Ishikawa (cell line): ENCODE measurements at regions not wholly inside any gene's neighbourhood (a gene's known extent, or its start where the extent isn't known, plus 50 kb on each side); places are given as distances from the start of the nearest gene placed in this dataset.

Experiments
- CEBPB ChIP-seq: IDR thresholded peaks from 2 replicates; pipeline ENCODE4 v1.6.1; 2012
- CREB1 ChIP-seq: IDR thresholded peaks from 2 replicates; pipeline ENCODE4 v1.6.1; 2012; ENCODE audit warnings: low read depth
- EGR1 ChIP-seq: IDR thresholded peaks from 2 replicates; pipeline ENCODE4 v1.6.1; 2012
- EP300 ChIP-seq: IDR thresholded peaks from 2 replicates; pipeline ENCODE4 v1.6.1; 2012; ENCODE audit warnings: borderline replicate concordance
- FOXM1 ChIP-seq: IDR thresholded peaks from 2 replicates; pipeline ENCODE4 v1.6.1; 2012; ENCODE audit warnings: low read depth, borderline replicate concordance
- NFIC ChIP-seq: IDR thresholded peaks from 2 replicates; pipeline ENCODE4 v1.6.1; 2012
- RAD21 ChIP-seq: IDR thresholded peaks from 2 replicates; pipeline ENCODE4 v1.6.1; 2012; ENCODE audit warnings: low read depth
- TAF1 ChIP-seq: IDR thresholded peaks from 2 replicates; pipeline ENCODE4 v1.6.1; 2012; ENCODE audit warnings: low read depth, mild to moderate bottlenecking
- TCF12 ChIP-seq: IDR thresholded peaks from 2 replicates; pipeline ENCODE4 v1.6.1; 2012; ENCODE audit warnings: low read depth
- TEAD4 ChIP-seq: IDR thresholded peaks from 2 replicates; pipeline ENCODE4 v1.6.1; 2012
- YY1 ChIP-seq: IDR thresholded peaks from 2 replicates; pipeline ENCODE4 v1.6.1; 2012; ENCODE audit warnings: low read depth
- ZBTB7A ChIP-seq: IDR thresholded peaks from 2 replicates; pipeline ENCODE4 v1.6.1; 2012; ENCODE audit warnings: low read depth
- TF ChIP-seq, protein P1 (sequence below): IDR thresholded peaks from 2 replicates; pipeline ENCODE4 v1.6.1; 2012
- TF ChIP-seq, protein P2 (sequence below): IDR thresholded peaks from 2 replicates; pipeline ENCODE4 v1.6.1; 2012; ENCODE audit warnings: low read depth, mild to moderate bottlenecking
- TF ChIP-seq, protein P3 (sequence below): IDR thresholded peaks from 2 replicates; pipeline ENCODE4 v1.6.1; 2012

DNA sequence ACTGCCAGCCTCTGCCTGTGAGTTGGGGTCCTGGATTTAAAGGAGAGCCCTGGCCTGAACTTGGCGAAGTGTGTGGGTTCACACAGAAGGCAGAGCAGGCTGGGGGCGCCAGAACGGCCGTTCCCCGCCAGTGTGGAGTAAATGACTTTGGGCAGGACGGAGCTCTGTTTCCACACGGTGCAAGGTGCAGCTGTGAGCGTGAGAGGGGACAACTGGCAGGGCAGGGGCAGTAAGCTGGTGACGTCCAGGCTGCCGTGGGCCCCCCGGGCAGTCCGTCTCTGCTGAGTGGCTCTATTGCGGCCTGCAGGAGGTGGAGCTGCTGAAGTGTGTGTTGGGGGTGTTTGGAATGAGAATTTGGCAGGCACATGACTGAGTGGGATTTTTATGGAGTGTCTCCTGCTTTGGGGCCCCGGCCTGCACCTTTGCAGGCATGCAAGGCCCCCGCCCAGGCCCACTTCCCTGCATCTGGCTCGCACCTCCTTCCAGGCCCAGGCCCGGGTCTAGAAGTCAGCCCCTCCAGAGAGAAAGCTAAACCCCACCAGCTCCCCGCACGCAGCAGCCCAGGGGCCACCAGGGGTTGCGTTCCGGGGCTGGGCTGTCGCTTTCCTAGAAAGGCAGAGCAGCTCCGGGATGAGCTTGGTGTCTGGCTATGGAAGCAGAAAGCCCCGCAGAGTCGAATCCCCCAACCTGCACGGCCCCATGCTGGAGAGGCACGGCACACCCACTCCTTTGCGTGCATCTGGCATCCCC, 62.2 kb upstream of the GRPEL1 start:
- no peak for TF ChIP-seq TEAD4
- TF ChIP-seq YY1, result no peak
- TF ChIP-seq CREB1, result no peak

DNA sequence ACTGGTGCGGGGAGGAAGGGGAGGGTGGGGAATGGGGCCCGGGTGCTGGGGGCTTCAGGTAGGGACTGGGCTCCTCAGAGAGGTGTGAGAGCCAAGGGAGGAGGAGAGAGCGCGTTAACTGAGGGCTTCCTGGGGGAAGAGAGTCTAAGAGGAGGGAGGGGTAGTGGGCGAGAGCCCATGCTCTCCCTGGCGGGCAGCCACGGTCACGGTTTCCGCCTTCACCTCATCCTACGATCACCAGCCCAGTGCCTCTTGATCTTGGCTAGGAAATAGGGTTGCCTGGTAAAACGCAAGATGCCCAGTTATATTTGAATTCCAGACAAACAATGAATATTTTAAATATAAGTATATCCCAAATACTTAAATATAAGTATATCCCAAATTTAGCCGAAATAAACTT, 60.8 kb upstream of the GRPEL1 start:
- TF ChIP-seq FOXM1 (no peak), TEAD4 (no peak), ZBTB7A (no peak), RAD21 (no peak), CEBPB (no peak), NFIC (no peak), TAF1 (no peak), EP300 (no peak), CREB1 (no peak), EGR1 (no peak)
- TF ChIP-seq, protein P1, sequence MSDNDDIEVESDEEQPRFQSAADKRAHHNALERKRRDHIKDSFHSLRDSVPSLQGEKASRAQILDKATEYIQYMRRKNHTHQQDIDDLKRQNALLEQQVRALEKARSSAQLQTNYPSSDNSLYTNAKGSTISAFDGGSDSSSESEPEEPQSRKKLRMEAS, result no peak
- TF ChIP-seq, protein P2, sequence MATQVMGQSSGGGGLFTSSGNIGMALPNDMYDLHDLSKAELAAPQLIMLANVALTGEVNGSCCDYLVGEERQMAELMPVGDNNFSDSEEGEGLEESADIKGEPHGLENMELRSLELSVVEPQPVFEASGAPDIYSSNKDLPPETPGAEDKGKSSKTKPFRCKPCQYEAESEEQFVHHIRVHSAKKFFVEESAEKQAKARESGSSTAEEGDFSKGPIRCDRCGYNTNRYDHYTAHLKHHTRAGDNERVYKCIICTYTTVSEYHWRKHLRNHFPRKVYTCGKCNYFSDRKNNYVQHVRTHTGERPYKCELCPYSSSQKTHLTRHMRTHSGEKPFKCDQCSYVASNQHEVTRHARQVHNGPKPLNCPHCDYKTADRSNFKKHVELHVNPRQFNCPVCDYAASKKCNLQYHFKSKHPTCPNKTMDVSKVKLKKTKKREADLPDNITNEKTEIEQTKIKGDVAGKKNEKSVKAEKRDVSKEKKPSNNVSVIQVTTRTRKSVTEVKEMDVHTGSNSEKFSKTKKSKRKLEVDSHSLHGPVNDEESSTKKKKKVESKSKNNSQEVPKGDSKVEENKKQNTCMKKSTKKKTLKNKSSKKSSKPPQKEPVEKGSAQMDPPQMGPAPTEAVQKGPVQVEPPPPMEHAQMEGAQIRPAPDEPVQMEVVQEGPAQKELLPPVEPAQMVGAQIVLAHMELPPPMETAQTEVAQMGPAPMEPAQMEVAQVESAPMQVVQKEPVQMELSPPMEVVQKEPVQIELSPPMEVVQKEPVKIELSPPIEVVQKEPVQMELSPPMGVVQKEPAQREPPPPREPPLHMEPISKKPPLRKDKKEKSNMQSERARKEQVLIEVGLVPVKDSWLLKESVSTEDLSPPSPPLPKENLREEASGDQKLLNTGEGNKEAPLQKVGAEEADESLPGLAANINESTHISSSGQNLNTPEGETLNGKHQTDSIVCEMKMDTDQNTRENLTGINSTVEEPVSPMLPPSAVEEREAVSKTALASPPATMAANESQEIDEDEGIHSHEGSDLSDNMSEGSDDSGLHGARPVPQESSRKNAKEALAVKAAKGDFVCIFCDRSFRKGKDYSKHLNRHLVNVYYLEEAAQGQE, result no peak

DNA sequence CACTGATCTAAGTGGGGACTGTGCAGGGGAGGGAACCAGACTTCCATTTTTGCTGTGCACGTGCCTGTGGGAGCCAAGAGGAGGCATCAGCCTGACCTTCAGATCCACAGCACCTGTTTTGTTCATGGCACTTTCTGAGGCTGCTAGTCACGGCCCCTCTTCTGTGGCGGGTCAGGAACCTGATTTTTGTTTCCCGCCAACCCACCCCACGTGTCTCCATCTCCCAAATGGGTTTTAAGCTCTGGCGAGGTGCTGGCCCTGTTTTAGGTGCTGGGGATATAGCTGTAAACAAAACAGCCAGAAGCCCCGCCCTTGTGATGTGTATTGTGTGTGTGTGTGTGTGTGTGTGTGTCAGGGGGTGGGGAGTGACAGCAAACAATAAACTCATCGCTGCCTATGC, 60.4 kb upstream of the GRPEL1 start:
- TF ChIP-seq TCF12, result no peak
- no peak for TF ChIP-seq EP300
- TF ChIP-seq EGR1, result no peak
- TF ChIP-seq YY1, result no peak
- TF ChIP-seq FOXM1, result no peak
- no peak for TF ChIP-seq CEBPB
- no peak for TF ChIP-seq TAF1
- TF ChIP-seq CREB1, result no peak
- TF ChIP-seq NFIC, result no peak
- TF ChIP-seq, protein P1, result no peak
- TF ChIP-seq, protein P2, result no peak
- TF ChIP-seq ZBTB7A, result no peak
- no peak for TF ChIP-seq TEAD4

DNA sequence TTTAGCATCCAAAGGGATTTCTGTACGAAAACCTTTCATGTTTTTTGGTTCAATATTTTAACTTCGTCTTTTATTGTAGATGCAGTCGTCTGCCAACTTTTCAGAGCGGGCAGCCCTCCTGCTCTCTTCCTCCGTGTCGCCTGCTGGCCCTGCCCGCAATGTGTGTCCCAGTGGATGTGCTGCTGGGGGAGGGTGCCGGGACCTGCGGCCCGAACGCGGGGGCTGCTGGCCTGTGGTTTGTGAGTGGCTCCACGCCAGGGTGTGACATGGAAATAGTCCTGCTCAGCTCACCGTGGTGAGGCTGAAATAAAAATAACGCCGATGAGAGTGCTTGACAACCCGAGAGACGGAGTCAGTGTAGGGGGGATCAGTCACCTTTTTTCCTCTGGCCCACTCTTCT, 59.7 kb upstream of the GRPEL1 start:
- TF ChIP-seq, protein P3, sequence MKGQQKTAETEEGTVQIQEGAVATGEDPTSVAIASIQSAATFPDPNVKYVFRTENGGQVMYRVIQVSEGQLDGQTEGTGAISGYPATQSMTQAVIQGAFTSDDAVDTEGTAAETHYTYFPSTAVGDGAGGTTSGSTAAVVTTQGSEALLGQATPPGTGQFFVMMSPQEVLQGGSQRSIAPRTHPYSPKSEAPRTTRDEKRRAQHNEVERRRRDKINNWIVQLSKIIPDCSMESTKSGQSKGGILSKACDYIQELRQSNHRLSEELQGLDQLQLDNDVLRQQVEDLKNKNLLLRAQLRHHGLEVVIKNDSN, result no peak
- TF ChIP-seq EP300 (no peak), CEBPB (no peak), CREB1 (no peak), ZBTB7A (no peak)
- TF ChIP-seq, protein P1, result no peak

DNA sequence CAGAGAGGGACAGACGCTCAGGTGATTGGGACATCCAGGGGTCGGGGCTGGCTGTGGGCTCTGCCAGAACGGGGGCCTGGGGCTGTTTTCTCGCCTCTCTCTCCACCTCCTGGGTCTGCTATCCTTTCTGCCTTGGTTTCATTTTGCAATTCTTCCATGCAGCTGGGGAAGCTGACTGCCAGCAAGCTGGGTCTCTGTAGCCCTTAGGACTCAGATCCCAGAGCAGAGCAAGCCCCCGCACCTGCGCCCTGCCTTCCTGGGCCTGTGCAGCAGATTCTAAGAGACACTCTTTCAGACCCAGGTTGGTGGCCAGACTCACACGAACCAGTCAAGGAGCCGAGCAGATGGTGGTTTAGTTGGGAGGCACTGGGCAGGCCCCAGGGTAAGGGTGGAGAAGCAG, 59.1 kb upstream of the GRPEL1 start:
- TF ChIP-seq ZBTB7A, result no peak
- TF ChIP-seq, protein P3, result no peak
- no peak for TF ChIP-seq CEBPB
- no peak for TF ChIP-seq EP300
- TF ChIP-seq RAD21, result no peak
- TF ChIP-seq TCF12, result no peak
- TF ChIP-seq, protein P1, result no peak
- no peak for TF ChIP-seq FOXM1
